Adrenal gland (tissue), 5 donors: ENCODE measurements at regions not wholly inside any gene's neighbourhood (a gene's known extent, or its start where the extent isn't known, plus 50 kb on each side); places are given as distances from the start of the nearest gene placed in this dataset.

Experiments used
- CTCF ChIP-seq, 6 experiments: fragments of 450-650 bp in 4 of 6; fragments of 200-600 bp in 2 of 6; sonication (generic) in 1 of 6; IDR thresholded peaks; 1 replicate in 5 of 6; 2 replicates in 1 of 6; pipeline versions ENCODE4 v1.5.1 to v1.8.0; 2016 to 2021; ENCODE audit warnings: antibody characterized with exemption in 6 of 6, mild to moderate bottlenecking in 2 of 6, moderate library complexity in 1 of 6
- POLR2A ChIP-seq, 2 donors: fragments of 450-650 bp; IDR thresholded peaks; one replicate each; pipeline ENCODE4 v1.6.1; 2017; ENCODE audit warnings: antibody characterized with exemption in 2 of 2, mild to moderate bottlenecking in 2 of 2, moderate library complexity in 1 of 2
- donor health status: DM: no; HTN: no; CAD: no.

- no peak for TF ChIP-seq CTCF (IDR thresholded peaks at IDR 0.05)
- no peak for TF ChIP-seq POLR2A (IDR thresholded peaks at IDR 0.05)
Measured at GRCh38 chr5:28324174-28324573, 1285.8 kb upstream of the CDH9 start.
